CD14-positive monocyte (primary cell): ENCODE measurements at regions not wholly inside any gene's neighbourhood (a gene's known extent, or its start where the extent isn't known, plus 50 kb on each side); places are given as distances from the start of the nearest gene placed in this dataset.

Experiments
- DNase-seq, 3 donors: peaks; one replicate each; pipeline ENCODE4 v3.0.0-alpha.2; 2011 to 2022
- H2AFZ ChIP-seq: 2 replicates; pipeline ENCODE4 v1.6.0; 2012; ENCODE audit warnings: mild to moderate bottlenecking, low read depth, low read length, inconsistent platforms; ENCODE audit not compliant: insufficient read depth, poor library complexity, severe bottlenecking
- H3K27ac ChIP-seq, 2 donors: 1 replicate in 1 of 2; 2 replicates in 1 of 2; pipeline ENCODE4 v1.5.1; 2012 to 2013; ENCODE audit warnings: low read length in 2 of 2, control low read depth in 1 of 2, inconsistent platforms in 1 of 2, low read depth in 1 of 2, mild to moderate bottlenecking in 1 of 2
- H3K27me3 ChIP-seq, 2 donors: one replicate each; pipeline versions ENCODE4 v1.6.0 to v1.6.1; 2011 to 2013; ENCODE audit warnings: low read length in 2 of 2; ENCODE audit not compliant: control insufficient read depth in 2 of 2, insufficient read depth in 2 of 2
- H3K36me3 ChIP-seq, 2 donors: replicated peaks in 1 of 2; 1 replicate in 1 of 2; 2 replicates in 1 of 2; pipeline versions ENCODE4 v1.5.1 to v1.6.1; 2012 to 2013; ENCODE audit warnings: low read length in 2 of 2, control low read depth in 1 of 2, inconsistent platforms in 1 of 2, mild to moderate bottlenecking in 1 of 2; ENCODE audit not compliant: insufficient read depth in 2 of 2, control insufficient read depth in 1 of 2
- H3K4me1 ChIP-seq, 2 donors: 1 replicate in 1 of 2; 2 replicates in 1 of 2; pipeline versions ENCODE4 v1.5.1 to v1.6.1; 2012 to 2013; ENCODE audit warnings: low read length in 2 of 2, control low read depth in 1 of 2, inconsistent platforms in 1 of 2, mild to moderate bottlenecking in 1 of 2, moderate library complexity in 1 of 2; ENCODE audit not compliant: insufficient read depth in 2 of 2, control insufficient read depth in 1 of 2
- H3K4me2 ChIP-seq: replicated peaks from 2 replicates; pipeline ENCODE3; 2012; ENCODE audit warnings: low read length, moderate library complexity, mild to moderate bottlenecking; ENCODE audit not compliant: poor library complexity, severe bottlenecking; ENCODE audit errors: extremely low read depth
- H3K4me3 ChIP-seq, 3 experiments: fragments of 200-600 bp in 1 of 3; sonication (generic) in 1 of 3; replicated peaks in 1 of 3; 1 replicate in 2 of 3; 2 replicates in 1 of 3; pipeline ENCODE4 v1.5.1; 2011 to 2013; ENCODE audit warnings: low read length in 3 of 3, mild to moderate bottlenecking in 3 of 3, control low read depth in 2 of 3, low read depth in 2 of 3, inconsistent platforms in 1 of 3, moderate library complexity in 1 of 3
- H3K79me2 ChIP-seq: 2 replicates; pipeline ENCODE4 v1.6.0; 2012; ENCODE audit warnings: mild to moderate bottlenecking, control low read depth, inconsistent platforms, low read length, moderate library complexity; ENCODE audit not compliant: insufficient read depth
- H3K9ac ChIP-seq: 2 replicates; pipeline ENCODE4 v1.6.0; 2017; ENCODE audit warnings: low read length, mild to moderate bottlenecking; ENCODE audit not compliant: insufficient read depth, poor library complexity, severe bottlenecking
- H3K9me3 ChIP-seq, 2 donors: replicated peaks in 1 of 2; 1 replicate in 1 of 2; 2 replicates in 1 of 2; pipeline versions ENCODE4 v1.5.1 to v1.6.1; 2012 to 2013; ENCODE audit warnings: low read length in 2 of 2, control low read depth in 1 of 2; ENCODE audit not compliant: control insufficient read depth in 1 of 2, insufficient read depth in 1 of 2
- H4K20me1 ChIP-seq: 2 replicates; pipeline ENCODE4 v1.6.0; 2012; ENCODE audit warnings: mild to moderate bottlenecking, low read length, control low read depth, moderate library complexity; ENCODE audit not compliant: insufficient read depth
- H3K27ac Mint-ChIP-seq, 7 donors: one replicate each; pipeline ENCODE4 v1.8.0; 2020; ENCODE audit warnings: mild to moderate bottlenecking in 7 of 7, mixed read lengths in 7 of 7, moderate library complexity in 6 of 7, inconsistent platforms in 2 of 7
- H3K27me3 Mint-ChIP-seq, 3 donors: one replicate each; pipeline ENCODE4 v1.8.0; 2021 to 2022; ENCODE audit warnings: low read depth in 3 of 3, mild to moderate bottlenecking in 3 of 3, mixed read lengths in 3 of 3, moderate library complexity in 3 of 3, inconsistent platforms in 1 of 3
- H3K36me3 Mint-ChIP-seq, 2 donors: one replicate each; pipeline ENCODE4 v1.8.0; 2020; ENCODE audit warnings: mixed read lengths in 2 of 2, inconsistent platforms in 1 of 2, mild to moderate bottlenecking in 1 of 2
- H3K4me1 Mint-ChIP-seq: one replicate; pipeline ENCODE4 v1.8.0; 2020; ENCODE audit warnings: mild to moderate bottlenecking, mixed read lengths
- H3K4me3 Mint-ChIP-seq, 2 donors: one replicate each; pipeline ENCODE4 v1.8.0; 2020; ENCODE audit warnings: mild to moderate bottlenecking in 2 of 2, mixed read lengths in 2 of 2, moderate library complexity in 1 of 2
- H3K9me3 Mint-ChIP-seq, 7 donors: one replicate each; pipeline ENCODE4 v1.8.0; 2020 to 2022; ENCODE audit warnings: mixed read lengths in 7 of 7, mild to moderate bottlenecking in 6 of 7, moderate library complexity in 6 of 7, inconsistent platforms in 2 of 7
- WGBS: methylation state at CpG from one replicate; pipeline ENCODE4 v1.1.5; 2013; ENCODE audit warnings: missing lambda C conversion rate; ENCODE audit not compliant: insufficient coverage; 5-methylcytosine and 5-hydroxymethylcytosine counted together
- intact Hi-C, 2 donors: fragments of 100-400 bp; cut with micrococcal nuclease; formaldehyde crosslinking; loops; one replicate each; pipeline versions ENCODE4 v1.15.0 to v1.15.1; 2023
- TF ChIP-seq, protein P1 (sequence below): fragments of 200-600 bp; IDR thresholded peaks from one replicate; pipeline ENCODE4 v1.8.0; 2022; ENCODE audit warnings: antibody characterized with exemption, mild to moderate bottlenecking

DNA sequence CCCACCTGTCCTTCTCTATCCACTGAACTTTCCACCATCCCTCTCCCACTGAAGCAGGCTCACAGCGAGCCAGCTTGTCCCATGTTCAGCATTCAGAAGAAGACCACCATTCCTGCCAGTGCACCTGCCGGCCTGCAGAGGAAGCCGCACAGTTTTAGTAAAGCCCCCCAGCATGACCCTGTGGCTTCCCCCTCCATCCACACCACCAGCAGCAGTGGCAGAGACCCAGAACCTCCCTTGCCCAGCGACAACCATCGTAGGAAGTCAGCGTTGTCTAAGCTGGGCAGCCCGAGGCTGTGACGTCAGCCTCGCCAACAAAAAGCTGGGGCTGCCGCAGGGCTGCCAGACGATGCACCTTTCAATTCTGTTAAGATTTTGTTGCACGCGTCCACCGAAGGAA, 66.6 kb upstream of the TAMM41 start:
- no peaks in the 10 kb centered on the region for H3K36me3 ChIP-seq
- TF ChIP-seq, protein P1, sequence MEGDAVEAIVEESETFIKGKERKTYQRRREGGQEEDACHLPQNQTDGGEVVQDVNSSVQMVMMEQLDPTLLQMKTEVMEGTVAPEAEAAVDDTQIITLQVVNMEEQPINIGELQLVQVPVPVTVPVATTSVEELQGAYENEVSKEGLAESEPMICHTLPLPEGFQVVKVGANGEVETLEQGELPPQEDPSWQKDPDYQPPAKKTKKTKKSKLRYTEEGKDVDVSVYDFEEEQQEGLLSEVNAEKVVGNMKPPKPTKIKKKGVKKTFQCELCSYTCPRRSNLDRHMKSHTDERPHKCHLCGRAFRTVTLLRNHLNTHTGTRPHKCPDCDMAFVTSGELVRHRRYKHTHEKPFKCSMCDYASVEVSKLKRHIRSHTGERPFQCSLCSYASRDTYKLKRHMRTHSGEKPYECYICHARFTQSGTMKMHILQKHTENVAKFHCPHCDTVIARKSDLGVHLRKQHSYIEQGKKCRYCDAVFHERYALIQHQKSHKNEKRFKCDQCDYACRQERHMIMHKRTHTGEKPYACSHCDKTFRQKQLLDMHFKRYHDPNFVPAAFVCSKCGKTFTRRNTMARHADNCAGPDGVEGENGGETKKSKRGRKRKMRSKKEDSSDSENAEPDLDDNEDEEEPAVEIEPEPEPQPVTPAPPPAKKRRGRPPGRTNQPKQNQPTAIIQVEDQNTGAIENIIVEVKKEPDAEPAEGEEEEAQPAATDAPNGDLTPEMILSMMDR = no peak
- Mint-ChIP-seq H3K4me1 (no peaks in the 10 kb centered on the region), H3K9me3 (peaks cover 0 to 7% (median 2%) of the 10 kb centered on the region in 7 donors), H3K36me3 (no peaks in the 10 kb centered on the region), H3K4me3 (no peak overlapping the region), H3K27ac (peak overlapping the region in 1 of 7 donors; percentile 21), H3K27me3 (peaks cover 0 to 6% (median 1%) of the 10 kb centered on the region in 3 donors)
- H3K79me2 ChIP-seq = no peaks in the 10 kb centered on the region
- H2AFZ ChIP-seq = no peak overlapping the region
- DNase-seq = no peak
- no peaks in the 10 kb centered on the region for H4K20me1 ChIP-seq
- no peak overlapping the region for H3K27ac ChIP-seq
- H3K27me3 ChIP-seq = no peaks in the 10 kb centered on the region
- H3K4me3 ChIP-seq = no peak overlapping the region
- H3K4me1 ChIP-seq = no peaks in the 10 kb centered on the region
- H3K9me3 ChIP-seq = no peaks in the 10 kb centered on the region
- H3K4me2 ChIP-seq = no peak overlapping the region
- WGBS = 96% methylated on average over 9 of the region's 14 CpGs
- intact Hi-C loops = no loop called here
- no peak overlapping the region for H3K9ac ChIP-seq

DNA sequence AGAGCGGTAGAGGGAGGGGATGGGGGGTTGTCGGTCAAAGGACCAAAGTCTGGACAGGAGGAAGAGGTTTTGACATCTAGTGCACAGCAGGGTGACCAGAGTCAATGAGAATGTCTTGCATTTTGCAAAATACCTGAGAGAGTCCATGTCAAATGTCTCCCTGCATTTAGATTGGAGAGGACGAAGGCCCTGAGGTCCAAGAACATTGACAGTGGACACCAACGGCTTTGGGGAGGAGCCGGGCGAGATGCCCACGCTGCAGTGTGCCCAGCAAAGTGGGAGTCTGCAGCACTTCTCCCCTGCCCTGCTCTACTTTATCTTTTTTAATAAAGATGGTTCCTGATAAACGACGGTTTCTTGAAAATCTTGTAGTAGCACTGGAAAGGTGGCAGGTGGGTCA, 67.4 kb upstream of the TAMM41 start:
- intact Hi-C loops = no loop called here
- peaks cover 0 to 8% (median 0%) of the 10 kb centered on the region in 3 donors for H3K27me3 Mint-ChIP-seq
- no peaks in the 10 kb centered on the region for H3K36me3 ChIP-seq
- H3K9me3 ChIP-seq = no peaks in the 10 kb centered on the region
- H3K4me3 Mint-ChIP-seq = no peak overlapping the region
- H3K4me1 Mint-ChIP-seq = no peaks in the 10 kb centered on the region
- no peaks in the 10 kb centered on the region for H3K4me1 ChIP-seq
- H3K27ac ChIP-seq = no peak overlapping the region
- no peak overlapping the region for H3K4me2 ChIP-seq
- DNase-seq = no peak
- H3K27me3 ChIP-seq = no peaks in the 10 kb centered on the region
- no peaks in the 10 kb centered on the region for H3K36me3 Mint-ChIP-seq
- no peaks in the 10 kb centered on the region for H3K79me2 ChIP-seq
- 94% methylated on average over 3 of the region's 9 CpGs for WGBS
- no peak overlapping the region for H3K4me3 ChIP-seq
- H3K9me3 Mint-ChIP-seq = peaks cover 0 to 9% (median 4%) of the 10 kb centered on the region in 7 donors
- H4K20me1 ChIP-seq = no peaks in the 10 kb centered on the region
- no peak overlapping the region for H2AFZ ChIP-seq
- no peak overlapping the region for H3K27ac Mint-ChIP-seq
- TF ChIP-seq, protein P1 = no peak
- H3K9ac ChIP-seq = no peak overlapping the region
